ENCODE measurements at regions not wholly inside any gene's neighbourhood (a gene's known extent, or its start where the extent isn't known, plus 50 kb on each side); places are given as distances from the start of the nearest gene placed in this dataset.

GRCh38 chr2:23137166-23137565 lies 247.8 kb upstream of the KLHL29 start:
- Histone ChIP-seq H3K4me1 (no peaks in the 10 kb centered on the region), H3K36me3 (no peaks in the 10 kb centered on the region), H3K9me3 (no peaks in the 10 kb centered on the region), H3K27ac (no peak overlapping the region), H3K4me3 (no peak overlapping the region), H3K27me3 (no peaks in the 10 kb centered on the region)
- intact Hi-C loops (cut with DNase I) = no loop called here
- no peak for TF ChIP-seq CTCF (IDR thresholded peaks at IDR 0.05)
- ATAC-seq (no peak), DNase-seq (no peak)

DNA sequence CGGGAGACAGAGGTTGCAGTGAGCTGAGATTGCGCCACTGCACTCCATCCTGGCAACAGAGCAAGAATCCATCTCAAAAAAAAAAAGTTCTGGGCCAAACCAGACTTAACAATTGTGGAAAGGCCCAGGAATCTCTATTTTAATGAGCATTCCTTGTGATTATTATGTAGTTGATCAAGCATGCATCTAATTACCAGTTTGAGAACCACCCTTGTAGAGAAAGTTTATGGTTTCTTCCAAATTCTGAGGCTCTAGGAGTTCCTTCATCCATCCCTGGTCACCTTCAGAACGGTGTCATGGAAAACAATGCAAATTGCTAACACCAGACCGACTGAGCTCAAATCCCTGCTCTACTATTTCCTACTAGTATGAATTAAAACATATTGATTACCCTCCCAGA lies 246.3 kb upstream of the KLHL29 start:
- ATAC-seq (no peak), DNase-seq (no peak)
- Histone ChIP-seq H3K9me3 (no peaks in the 10 kb centered on the region), H3K36me3 (no peaks in the 10 kb centered on the region), H3K4me3 (no peak overlapping the region), H3K27ac (no peak overlapping the region), H3K4me1 (no peaks in the 10 kb centered on the region), H3K27me3 (no peaks in the 10 kb centered on the region)
- intact Hi-C loops (cut with DNase I) = no loop called here
- no peak for TF ChIP-seq CTCF (IDR thresholded peaks at IDR 0.05)

DNA sequence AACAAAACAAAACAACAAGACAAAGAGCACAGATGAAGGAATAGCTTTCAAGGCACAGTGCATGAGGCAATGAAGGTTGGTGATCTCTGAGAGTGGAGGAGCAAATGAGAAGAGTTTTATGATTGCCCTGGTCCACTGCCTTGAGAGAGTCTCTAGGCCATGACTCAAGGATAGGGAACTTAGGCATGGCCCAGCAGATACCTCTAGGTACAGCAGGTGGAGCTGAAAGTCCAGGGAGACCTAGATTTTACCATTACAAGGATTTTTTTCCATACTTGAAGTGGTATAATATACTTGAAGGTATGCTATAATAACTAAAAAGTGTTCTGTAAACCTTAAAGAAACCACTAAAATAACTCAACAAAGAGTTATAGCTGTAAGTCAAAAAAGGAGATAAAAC lies 239.5 kb upstream of the KLHL29 start:
- no peaks in the 10 kb centered on the region for H3K36me3 ChIP-seq
- DNase-seq (no peak), ATAC-seq (no peak)
- H3K27ac ChIP-seq = no peak overlapping the region
- no peaks in the 10 kb centered on the region for H3K27me3 ChIP-seq
- intact Hi-C loops (cut with DNase I) = no loop called here
- H3K4me3 ChIP-seq = no peak overlapping the region
- no peaks in the 10 kb centered on the region for H3K9me3 ChIP-seq
- no peaks in the 10 kb centered on the region for H3K4me1 ChIP-seq
- no peak for TF ChIP-seq CTCF (IDR thresholded peaks at IDR 0.05)

GRCh38 chr2:23146011-23146410 lies 239.0 kb upstream of the KLHL29 start:
- no peaks in the 10 kb centered on the region for H3K27me3 ChIP-seq
- no peak overlapping the region for H3K4me3 ChIP-seq
- ATAC-seq (no peak), DNase-seq (no peak)
- no peak for TF ChIP-seq CTCF (IDR thresholded peaks at IDR 0.05)
- H3K27ac ChIP-seq = no peak overlapping the region
- intact Hi-C loops (cut with DNase I) = no loop called here
- no peaks in the 10 kb centered on the region for H3K4me1 ChIP-seq
- H3K36me3 ChIP-seq = no peaks in the 10 kb centered on the region
- H3K9me3 ChIP-seq = no peaks in the 10 kb centered on the region

GRCh38 chr2:23148342-23148741 lies 236.6 kb upstream of the KLHL29 start:
- no peaks in the 10 kb centered on the region for H3K36me3 ChIP-seq
- no peaks in the 10 kb centered on the region for H3K4me1 ChIP-seq
- no peak for ATAC-seq
- no peak for DNase-seq
- intact Hi-C loops (cut with DNase I) = no loop called here
- no peak for TF ChIP-seq CTCF (IDR thresholded peaks at IDR 0.05)
- H3K27ac ChIP-seq = no peak overlapping the region
- H3K9me3 ChIP-seq = no peaks in the 10 kb centered on the region
- no peaks in the 10 kb centered on the region for H3K27me3 ChIP-seq
- no peak overlapping the region for H3K4me3 ChIP-seq
